ENCODE measurements at regions not wholly inside any gene's neighbourhood (a gene's known extent, or its start where the extent isn't known, plus 50 kb on each side); places are given as distances from the start of the nearest gene placed in this dataset.

DNA sequence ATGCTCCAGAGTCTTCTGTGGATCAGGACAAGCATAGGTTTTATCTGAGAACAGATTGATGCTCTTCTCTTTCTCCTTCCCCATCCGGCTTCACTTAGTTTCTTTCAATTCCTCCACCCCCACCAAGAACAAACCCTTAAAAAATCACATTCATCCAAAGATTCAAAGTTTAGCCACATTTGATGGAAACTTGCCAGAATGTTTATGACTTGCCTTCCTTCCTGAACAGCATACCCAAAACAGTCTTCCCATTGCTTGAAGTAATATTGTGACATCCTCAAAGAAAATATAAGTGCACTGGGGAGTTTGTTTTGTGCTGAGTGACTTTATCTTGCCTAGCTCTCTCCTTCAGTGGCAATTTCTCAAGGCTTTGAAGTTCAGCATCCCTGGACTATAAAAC, 83.0 kb downstream of the MAGEB17 start:
- TF ChIP-seq, protein P1, sequence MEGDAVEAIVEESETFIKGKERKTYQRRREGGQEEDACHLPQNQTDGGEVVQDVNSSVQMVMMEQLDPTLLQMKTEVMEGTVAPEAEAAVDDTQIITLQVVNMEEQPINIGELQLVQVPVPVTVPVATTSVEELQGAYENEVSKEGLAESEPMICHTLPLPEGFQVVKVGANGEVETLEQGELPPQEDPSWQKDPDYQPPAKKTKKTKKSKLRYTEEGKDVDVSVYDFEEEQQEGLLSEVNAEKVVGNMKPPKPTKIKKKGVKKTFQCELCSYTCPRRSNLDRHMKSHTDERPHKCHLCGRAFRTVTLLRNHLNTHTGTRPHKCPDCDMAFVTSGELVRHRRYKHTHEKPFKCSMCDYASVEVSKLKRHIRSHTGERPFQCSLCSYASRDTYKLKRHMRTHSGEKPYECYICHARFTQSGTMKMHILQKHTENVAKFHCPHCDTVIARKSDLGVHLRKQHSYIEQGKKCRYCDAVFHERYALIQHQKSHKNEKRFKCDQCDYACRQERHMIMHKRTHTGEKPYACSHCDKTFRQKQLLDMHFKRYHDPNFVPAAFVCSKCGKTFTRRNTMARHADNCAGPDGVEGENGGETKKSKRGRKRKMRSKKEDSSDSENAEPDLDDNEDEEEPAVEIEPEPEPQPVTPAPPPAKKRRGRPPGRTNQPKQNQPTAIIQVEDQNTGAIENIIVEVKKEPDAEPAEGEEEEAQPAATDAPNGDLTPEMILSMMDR (conservative IDR thresholded peaks at IDR 0.05; ENCODE audit: low read depth, low read length) = no peak
- no peak for TF ChIP-seq EZH2 (IDR thresholded peaks at IDR 0.05; ENCODE audit: borderline replicate concordance, low read depth, low read length, poor library complexity, severe bottlenecking)

Data from A673 (cell line).